ENCODE measurements at regions not wholly inside any gene's neighbourhood (a gene's known extent, or its start where the extent isn't known, plus 50 kb on each side); places are given as distances from the start of the nearest gene placed in this dataset.

DNA sequence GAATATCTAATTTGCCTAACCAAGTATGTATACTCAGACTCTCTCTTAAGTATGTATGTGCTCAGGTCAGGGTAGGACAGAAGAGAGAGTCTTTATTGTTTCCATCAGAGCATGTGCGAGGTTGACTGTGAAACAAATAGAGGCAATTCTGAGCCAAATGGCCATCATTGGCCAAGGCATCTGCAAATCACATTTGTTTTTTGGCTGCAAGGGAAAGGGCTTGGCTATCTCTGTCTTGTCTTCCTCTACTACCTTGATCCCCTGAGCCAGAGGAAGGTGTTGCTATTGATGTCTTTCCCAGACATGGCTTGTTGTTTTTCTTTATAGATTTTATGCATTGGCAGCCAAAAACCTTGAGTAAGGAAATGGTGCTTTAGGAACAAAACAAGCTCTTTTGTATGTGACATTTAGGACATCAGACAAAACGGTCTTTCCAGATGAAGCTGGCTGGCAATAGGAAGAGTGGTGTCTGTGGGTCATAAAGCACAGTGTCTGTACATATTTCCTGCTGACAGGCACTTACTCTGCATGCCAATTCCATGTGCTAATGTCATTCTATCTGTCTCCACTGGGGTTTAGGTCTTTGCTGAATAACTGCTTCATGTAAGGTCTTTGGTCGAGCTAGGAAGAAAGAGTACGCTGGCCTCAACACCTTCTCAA lies 163.3 kb downstream of the BRINP2 start:
- TF ChIP-seq, protein P1, sequence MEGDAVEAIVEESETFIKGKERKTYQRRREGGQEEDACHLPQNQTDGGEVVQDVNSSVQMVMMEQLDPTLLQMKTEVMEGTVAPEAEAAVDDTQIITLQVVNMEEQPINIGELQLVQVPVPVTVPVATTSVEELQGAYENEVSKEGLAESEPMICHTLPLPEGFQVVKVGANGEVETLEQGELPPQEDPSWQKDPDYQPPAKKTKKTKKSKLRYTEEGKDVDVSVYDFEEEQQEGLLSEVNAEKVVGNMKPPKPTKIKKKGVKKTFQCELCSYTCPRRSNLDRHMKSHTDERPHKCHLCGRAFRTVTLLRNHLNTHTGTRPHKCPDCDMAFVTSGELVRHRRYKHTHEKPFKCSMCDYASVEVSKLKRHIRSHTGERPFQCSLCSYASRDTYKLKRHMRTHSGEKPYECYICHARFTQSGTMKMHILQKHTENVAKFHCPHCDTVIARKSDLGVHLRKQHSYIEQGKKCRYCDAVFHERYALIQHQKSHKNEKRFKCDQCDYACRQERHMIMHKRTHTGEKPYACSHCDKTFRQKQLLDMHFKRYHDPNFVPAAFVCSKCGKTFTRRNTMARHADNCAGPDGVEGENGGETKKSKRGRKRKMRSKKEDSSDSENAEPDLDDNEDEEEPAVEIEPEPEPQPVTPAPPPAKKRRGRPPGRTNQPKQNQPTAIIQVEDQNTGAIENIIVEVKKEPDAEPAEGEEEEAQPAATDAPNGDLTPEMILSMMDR (IDR thresholded peaks at IDR 0.05; ENCODE audit: poor library complexity, severe bottlenecking) = peak; percentile 56
- TF ChIP-seq EZH2 (IDR thresholded peaks at IDR 0.05; ENCODE audit: borderline replicate concordance, insufficient read depth, low read length, poor library complexity, severe bottlenecking) = no peak
